HCT116 (cell line): ENCODE measurements at regions not wholly inside any gene's neighbourhood (a gene's known extent, or its start where the extent isn't known, plus 50 kb on each side); places are given as distances from the start of the nearest gene placed in this dataset.

Source experiments
- ATAC-seq: fragments of 200-7000 bp; cut with Tn5 transposase; 2 replicates; pipeline ENCODE4 v1.9.1; 2020; ENCODE audit warnings: mild to moderate bottlenecking, moderate library complexity
- BruUV-seq: library from RNA; stranded (reverse); fragments of 400-500 nt; replicated peaks from 2 replicates; lab custom pipeline; 2021; lab: Mats Ljungman, UMichigan
- CTCF ChIA-PET: fragments of 300-600 bp; sonication (Branson Sonifier 250); formaldehyde crosslinking; loops from one replicate; lab custom pipeline; 2021; ENCODE audit warnings: antibody characterized with exemption; lab: Charles Lee
- POLR2A ChIA-PET: fragments of 300-600, 350-600 bp; sonication (Branson Sonifier 250); formaldehyde crosslinking; loops from one replicate; lab custom pipeline; 2021; ENCODE audit warnings: antibody characterized with exemption; lab: Charles Lee
- RAD21 ChIA-PET, 2 experiments: fragments of 300-600 bp; sonication (Branson Sonifier 250); formaldehyde crosslinking; loops; one replicate each; lab custom pipeline; 2023; ENCODE audit warnings: low total read pairs in 2 of 2; ENCODE audit not compliant: uncharacterized antibody in 2 of 2, unreplicated experiment in 2 of 2, low non-redundant PET in 1 of 2; lab: Charles Lee
- DNase-seq: peaks from one replicate; pipeline ENCODE4 v3.0.0-alpha.2; 2010; ENCODE audit warnings: low read depth, low spot score
- H2AFZ ChIP-seq: fragments of 200-600 bp; shearing (Covaris generic), sonication (generic); 2 replicates; pipeline ENCODE4 v1.6.1; 2017; ENCODE audit warnings: low read depth, mixed run types, mixed read lengths, antibody characterized with exemption, low read length; ENCODE audit not compliant: poor library complexity, severe bottlenecking
- H3K27ac ChIP-seq: 2 replicates; pipeline ENCODE4 v1.5.1; 2012; ENCODE audit warnings: low read depth, low read length
- H3K27me3 ChIP-seq: fragments of 200-600 bp; sonication (generic); 2 replicates; pipeline ENCODE4 v1.6.1; 2016; ENCODE audit warnings: mixed run types, low read length, mixed read lengths; ENCODE audit not compliant: insufficient read depth
- H3K36me3 ChIP-seq, 2 experiments: fragments of 200-500 bp in 1 of 2; fragments of 200-600 bp in 1 of 2; sonication (Bioruptor generic) in 1 of 2; sonication (generic) in 1 of 2; 2 replicates each; pipeline versions ENCODE4 v1.5.1 to v1.6.1; 2014 to 2016; ENCODE audit warnings: low read length in 2 of 2, inconsistent platforms in 1 of 2, mixed read lengths in 1 of 2, mixed run types in 1 of 2; ENCODE audit not compliant: insufficient read depth in 2 of 2, control insufficient read depth in 1 of 2
- H3K4me1 ChIP-seq, 2 experiments: fragments of 200-600 bp in 1 of 2; sonication (generic) in 1 of 2; 2 replicates each; pipeline versions ENCODE4 v1.5.1 to v1.6.1; 2012 to 2017; ENCODE audit warnings: low read length in 2 of 2, inconsistent platforms in 1 of 2, mild to moderate bottlenecking in 1 of 2, mixed read lengths in 1 of 2, mixed run types in 1 of 2, moderate library complexity in 1 of 2; ENCODE audit not compliant: insufficient read depth in 2 of 2, control insufficient read depth in 1 of 2
- H3K4me2 ChIP-seq: fragments of 200-600 bp; sonication (generic); 2 replicates; pipeline ENCODE4 v1.6.1; 2017; ENCODE audit warnings: mixed run types, low read length, mixed read lengths
- H3K4me3 ChIP-seq, 2 experiments: fragments of 200-600 bp in 1 of 2; sonication (generic) in 1 of 2; replicated peaks in 1 of 2; 2 replicates each; pipeline ENCODE4 v1.5.1; 2011 to 2016; ENCODE audit warnings: low read length in 2 of 2, control low read depth in 1 of 2, low read depth in 1 of 2, mild to moderate bottlenecking in 1 of 2, mixed read lengths in 1 of 2, mixed run types in 1 of 2
- H3K79me2 ChIP-seq: fragments of 200-600 bp; sonication (generic); 2 replicates; pipeline ENCODE4 v1.6.1; 2017; ENCODE audit warnings: mild to moderate bottlenecking, mixed run types, low read length, moderate library complexity, mixed read lengths; ENCODE audit not compliant: insufficient read depth
- H3K9ac ChIP-seq: fragments of 200-600 bp; sonication (generic); 2 replicates; pipeline ENCODE4 v1.6.1; 2016; ENCODE audit warnings: low read length, mixed read lengths
- H3K9me2 ChIP-seq: fragments of 200-600 bp; sonication (generic), shearing (Covaris generic); 2 replicates; pipeline ENCODE4 v1.6.1; 2017; ENCODE audit warnings: mixed run types, mild to moderate bottlenecking, moderate library complexity; ENCODE audit not compliant: insufficient read depth
- H3K9me3 ChIP-seq, 2 experiments: fragments of 200-500 bp in 1 of 2; fragments of 200-600 bp in 1 of 2; sonication (Bioruptor generic) in 1 of 2; sonication (generic) in 1 of 2; 2 replicates each; pipeline ENCODE4 v1.6.1; 2014 to 2017; ENCODE audit warnings: low read length in 2 of 2, mixed read lengths in 2 of 2, inconsistent platforms in 1 of 2, low read depth in 1 of 2, mild to moderate bottlenecking in 1 of 2, mixed run types in 1 of 2, moderate library complexity in 1 of 2; ENCODE audit not compliant: control insufficient read depth in 1 of 2, insufficient read depth in 1 of 2
- H4K20me1 ChIP-seq: fragments of 200-600 bp; sonication (generic), shearing (Covaris generic); 2 replicates; pipeline ENCODE4 v1.6.1; 2017; ENCODE audit warnings: mixed run types, mild to moderate bottlenecking, moderate library complexity; ENCODE audit not compliant: insufficient read depth
- EGR1 ChIP-seq: IDR thresholded peaks from 2 replicates; pipeline ENCODE4 v1.6.1; 2012; ENCODE audit warnings: low read depth
- ELF1 ChIP-seq: IDR thresholded peaks from 2 replicates; pipeline ENCODE4 v1.6.1; 2012; ENCODE audit warnings: low read depth, borderline replicate concordance
- EZH2 ChIP-seq: fragments of 200-600 bp; sonication (generic); IDR thresholded peaks from 2 replicates; pipeline ENCODE4 v1.6.1; 2017; ENCODE audit warnings: antibody characterized with exemption, mixed run types
- JUND ChIP-seq: IDR thresholded peaks from 2 replicates; pipeline ENCODE4 v1.6.1; 2012
- MAX ChIP-seq: IDR thresholded peaks from 2 replicates; pipeline ENCODE4 v1.6.1; 2012
- POLR2A ChIP-seq: IDR thresholded peaks from 2 replicates; pipeline ENCODE4 v1.7.0; 2011; ENCODE audit warnings: borderline replicate concordance; ENCODE audit not compliant: insufficient read depth, insufficient read length; ENCODE audit errors: extremely low read depth
- POLR2AphosphoS5 ChIP-seq: IDR thresholded peaks from 2 replicates; pipeline ENCODE4 v1.6.1; 2011; ENCODE audit warnings: mild to moderate bottlenecking, low read depth, low read length, moderate library complexity
- SIN3A ChIP-seq: IDR thresholded peaks from 2 replicates; pipeline ENCODE4 v1.6.1; 2012; ENCODE audit warnings: low read depth
- SP1 ChIP-seq: IDR thresholded peaks from 2 replicates; pipeline ENCODE4 v1.6.1; 2012; ENCODE audit warnings: low read depth
- TCF7L2 ChIP-seq: IDR thresholded peaks from 2 replicates; pipeline ENCODE4 v1.7.0; 2011; ENCODE audit warnings: borderline replicate concordance, inconsistent platforms; ENCODE audit not compliant: insufficient read depth, insufficient read length; ENCODE audit errors: extremely low read depth
- ZBTB33 ChIP-seq: IDR thresholded peaks from 2 replicates; pipeline ENCODE4 v1.6.1; 2011; ENCODE audit warnings: mild to moderate bottlenecking, low read length, moderate library complexity; ENCODE audit not compliant: insufficient replicate concordance; ENCODE audit errors: extremely low read depth
- ZFX ChIP-seq: fragments of 450-650 bp; IDR thresholded peaks from 2 replicates; pipeline ENCODE4 v1.6.1; 2017
- intact Hi-C: fragments of 100-400 bp; cut with micrococcal nuclease; formaldehyde crosslinking; loops from 2 replicates; pipeline ENCODE4 v1.10.0; 2022
- TF ChIP-seq, protein P1 (sequence below), 3 experiments: fragments of 200-600 bp in 1 of 3; sonication (generic) in 1 of 3; IDR thresholded peaks in 2 of 3; conservative IDR thresholded peaks in 1 of 3; 2 replicates each; pipeline ENCODE4 v1.5.1; 2012 to 2017; ENCODE audit warnings: low read depth in 2 of 3, low read length in 2 of 3, antibody characterized with exemption in 1 of 3, borderline replicate concordance in 1 of 3, control low read depth in 1 of 3, mild to moderate bottlenecking in 1 of 3, mixed read lengths in 1 of 3, mixed run types in 1 of 3, moderate library complexity in 1 of 3; ENCODE audit not compliant: insufficient read depth in 1 of 3
- TF ChIP-seq, protein P2 (sequence below): IDR thresholded peaks from 2 replicates; pipeline ENCODE4 v1.6.1; 2012
- TF ChIP-seq, protein P3 (sequence below): IDR thresholded peaks from 2 replicates; pipeline ENCODE4 v1.6.1; 2012; ENCODE audit warnings: low read depth

- H2AFZ ChIP-seq: no peak overlapping the region
- no peaks in the 10 kb centered on the region for H3K27me3 ChIP-seq
- H3K27ac ChIP-seq: no peak overlapping the region
- CTCF ChIA-PET: no interaction called here
- no peak overlapping the region for H3K4me2 ChIP-seq
- intact Hi-C loops: no loop called here
- H3K9me3 ChIP-seq: no peaks in the 10 kb centered on the region
- BruUV-seq: no TSS peak
- no peaks in the 10 kb centered on the region for H3K4me1 ChIP-seq
- POLR2A ChIA-PET: no interaction called here
- RAD21 ChIA-PET: no interaction called here
- no peaks in the 10 kb centered on the region for H3K9me2 ChIP-seq
- no peak for ATAC-seq
- no peaks in the 10 kb centered on the region for H3K36me3 ChIP-seq
- TF ChIP-seq TCF7L2 (no peak), EGR1 (no peak), SIN3A (no peak), POLR2A (no peak), SP1 (no peak), POLR2AphosphoS5 (no peak), ELF1 (no peak), EZH2 (no peak), ZBTB33 (no peak), ZFX (no peak), JUND (no peak), MAX (no peak)
- TF ChIP-seq, protein P1, sequence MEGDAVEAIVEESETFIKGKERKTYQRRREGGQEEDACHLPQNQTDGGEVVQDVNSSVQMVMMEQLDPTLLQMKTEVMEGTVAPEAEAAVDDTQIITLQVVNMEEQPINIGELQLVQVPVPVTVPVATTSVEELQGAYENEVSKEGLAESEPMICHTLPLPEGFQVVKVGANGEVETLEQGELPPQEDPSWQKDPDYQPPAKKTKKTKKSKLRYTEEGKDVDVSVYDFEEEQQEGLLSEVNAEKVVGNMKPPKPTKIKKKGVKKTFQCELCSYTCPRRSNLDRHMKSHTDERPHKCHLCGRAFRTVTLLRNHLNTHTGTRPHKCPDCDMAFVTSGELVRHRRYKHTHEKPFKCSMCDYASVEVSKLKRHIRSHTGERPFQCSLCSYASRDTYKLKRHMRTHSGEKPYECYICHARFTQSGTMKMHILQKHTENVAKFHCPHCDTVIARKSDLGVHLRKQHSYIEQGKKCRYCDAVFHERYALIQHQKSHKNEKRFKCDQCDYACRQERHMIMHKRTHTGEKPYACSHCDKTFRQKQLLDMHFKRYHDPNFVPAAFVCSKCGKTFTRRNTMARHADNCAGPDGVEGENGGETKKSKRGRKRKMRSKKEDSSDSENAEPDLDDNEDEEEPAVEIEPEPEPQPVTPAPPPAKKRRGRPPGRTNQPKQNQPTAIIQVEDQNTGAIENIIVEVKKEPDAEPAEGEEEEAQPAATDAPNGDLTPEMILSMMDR (IDR thresholded peaks at IDR 0.05 in 2 of 3, conservative IDR thresholded peaks at IDR 0.05 in 1 of 3; ENCODE audit: borderline replicate concordance in 1 of 3, insufficient read depth in 1 of 3, low read depth in 2 of 3, low read length in 2 of 3): no peak
- TF ChIP-seq, protein P2, sequence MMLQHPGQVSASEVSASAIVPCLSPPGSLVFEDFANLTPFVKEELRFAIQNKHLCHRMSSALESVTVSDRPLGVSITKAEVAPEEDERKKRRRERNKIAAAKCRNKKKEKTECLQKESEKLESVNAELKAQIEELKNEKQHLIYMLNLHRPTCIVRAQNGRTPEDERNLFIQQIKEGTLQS: no peak
- TF ChIP-seq, protein P3, sequence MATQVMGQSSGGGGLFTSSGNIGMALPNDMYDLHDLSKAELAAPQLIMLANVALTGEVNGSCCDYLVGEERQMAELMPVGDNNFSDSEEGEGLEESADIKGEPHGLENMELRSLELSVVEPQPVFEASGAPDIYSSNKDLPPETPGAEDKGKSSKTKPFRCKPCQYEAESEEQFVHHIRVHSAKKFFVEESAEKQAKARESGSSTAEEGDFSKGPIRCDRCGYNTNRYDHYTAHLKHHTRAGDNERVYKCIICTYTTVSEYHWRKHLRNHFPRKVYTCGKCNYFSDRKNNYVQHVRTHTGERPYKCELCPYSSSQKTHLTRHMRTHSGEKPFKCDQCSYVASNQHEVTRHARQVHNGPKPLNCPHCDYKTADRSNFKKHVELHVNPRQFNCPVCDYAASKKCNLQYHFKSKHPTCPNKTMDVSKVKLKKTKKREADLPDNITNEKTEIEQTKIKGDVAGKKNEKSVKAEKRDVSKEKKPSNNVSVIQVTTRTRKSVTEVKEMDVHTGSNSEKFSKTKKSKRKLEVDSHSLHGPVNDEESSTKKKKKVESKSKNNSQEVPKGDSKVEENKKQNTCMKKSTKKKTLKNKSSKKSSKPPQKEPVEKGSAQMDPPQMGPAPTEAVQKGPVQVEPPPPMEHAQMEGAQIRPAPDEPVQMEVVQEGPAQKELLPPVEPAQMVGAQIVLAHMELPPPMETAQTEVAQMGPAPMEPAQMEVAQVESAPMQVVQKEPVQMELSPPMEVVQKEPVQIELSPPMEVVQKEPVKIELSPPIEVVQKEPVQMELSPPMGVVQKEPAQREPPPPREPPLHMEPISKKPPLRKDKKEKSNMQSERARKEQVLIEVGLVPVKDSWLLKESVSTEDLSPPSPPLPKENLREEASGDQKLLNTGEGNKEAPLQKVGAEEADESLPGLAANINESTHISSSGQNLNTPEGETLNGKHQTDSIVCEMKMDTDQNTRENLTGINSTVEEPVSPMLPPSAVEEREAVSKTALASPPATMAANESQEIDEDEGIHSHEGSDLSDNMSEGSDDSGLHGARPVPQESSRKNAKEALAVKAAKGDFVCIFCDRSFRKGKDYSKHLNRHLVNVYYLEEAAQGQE: no peak
- no peaks in the 10 kb centered on the region for H3K79me2 ChIP-seq
- DNase-seq: no peak
- no peak overlapping the region for H3K9ac ChIP-seq
- H3K4me3 ChIP-seq: no peak overlapping the region
- no peaks in the 10 kb centered on the region for H4K20me1 ChIP-seq
Observed at GRCh38 chr2:138176862-138177439, 212.7 kb downstream of the HNMT start.
